Suprapubic skin (tissue), 3 donors: ENCODE measurements at regions not wholly inside any gene's neighbourhood (a gene's known extent, or its start where the extent isn't known, plus 50 kb on each side); places are given as distances from the start of the nearest gene placed in this dataset.

Experiments used
- EP300 ChIP-seq: sonication (generic); formaldehyde crosslinking; IDR thresholded peaks from one replicate; pipeline ENCODE4 v1.6.1; 2017; ENCODE audit warnings: antibody characterized with exemption
- TF ChIP-seq, protein P1 (sequence below), 2 donors: fragments of 200-600 bp in 1 of 2; fragments of 450-650 bp in 1 of 2; sonication (generic) in 1 of 2; IDR thresholded peaks; one replicate each; pipeline ENCODE4 v1.5.1; 2016 to 2019; ENCODE audit warnings: antibody characterized with exemption in 2 of 2, mild to moderate bottlenecking in 1 of 2, moderate library complexity in 1 of 2

DNA sequence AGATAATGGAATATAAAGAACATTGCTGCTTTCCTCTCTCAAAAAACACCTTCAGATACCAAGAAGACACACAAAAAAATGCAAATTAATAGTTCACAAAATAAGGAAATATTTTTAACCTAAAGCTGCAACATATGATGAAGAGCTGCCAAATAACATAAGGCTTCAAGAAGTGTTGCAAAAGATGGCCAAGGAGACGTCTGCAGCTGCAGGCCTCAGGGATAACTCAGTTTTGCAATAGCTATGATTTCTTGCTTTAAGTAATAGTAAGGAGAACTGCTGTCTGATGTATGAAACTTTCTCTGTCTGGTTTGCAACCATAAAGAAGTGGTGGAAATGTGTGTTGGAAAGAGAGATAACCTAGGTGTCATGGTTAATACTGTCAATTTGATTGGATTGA is 1237.5 kb downstream of the MRPL39 start:
- TF ChIP-seq, protein P1, sequence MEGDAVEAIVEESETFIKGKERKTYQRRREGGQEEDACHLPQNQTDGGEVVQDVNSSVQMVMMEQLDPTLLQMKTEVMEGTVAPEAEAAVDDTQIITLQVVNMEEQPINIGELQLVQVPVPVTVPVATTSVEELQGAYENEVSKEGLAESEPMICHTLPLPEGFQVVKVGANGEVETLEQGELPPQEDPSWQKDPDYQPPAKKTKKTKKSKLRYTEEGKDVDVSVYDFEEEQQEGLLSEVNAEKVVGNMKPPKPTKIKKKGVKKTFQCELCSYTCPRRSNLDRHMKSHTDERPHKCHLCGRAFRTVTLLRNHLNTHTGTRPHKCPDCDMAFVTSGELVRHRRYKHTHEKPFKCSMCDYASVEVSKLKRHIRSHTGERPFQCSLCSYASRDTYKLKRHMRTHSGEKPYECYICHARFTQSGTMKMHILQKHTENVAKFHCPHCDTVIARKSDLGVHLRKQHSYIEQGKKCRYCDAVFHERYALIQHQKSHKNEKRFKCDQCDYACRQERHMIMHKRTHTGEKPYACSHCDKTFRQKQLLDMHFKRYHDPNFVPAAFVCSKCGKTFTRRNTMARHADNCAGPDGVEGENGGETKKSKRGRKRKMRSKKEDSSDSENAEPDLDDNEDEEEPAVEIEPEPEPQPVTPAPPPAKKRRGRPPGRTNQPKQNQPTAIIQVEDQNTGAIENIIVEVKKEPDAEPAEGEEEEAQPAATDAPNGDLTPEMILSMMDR (IDR thresholded peaks at IDR 0.05), result no peak
- TF ChIP-seq EP300, result no peak
